Tibial nerve (tissue), 3 donors: ENCODE measurements at regions not wholly inside any gene's neighbourhood (a gene's known extent, or its start where the extent isn't known, plus 50 kb on each side); places are given as distances from the start of the nearest gene placed in this dataset.
"Not testable (repeated sequence)": the region's sequence is repeated elsewhere in the genome, so short reads cannot be mapped to it uniquely, and the experiment has no call there.

Source experiments
- CTCF ChIP-seq, 5 experiments: fragments of 200-600 bp in 3 of 5; fragments of 450-650 bp in 2 of 5; sonication (generic) in 3 of 5; IDR thresholded peaks; one replicate each; pipeline ENCODE4 v1.5.1; 2016 to 2019; ENCODE audit warnings: antibody characterized with exemption in 5 of 5, mild to moderate bottlenecking in 3 of 5, moderate library complexity in 2 of 5
- POLR2A ChIP-seq, 2 donors: fragments of 450-650 bp; IDR thresholded peaks; one replicate each; pipeline ENCODE4 v1.6.1; 2017; ENCODE audit warnings: antibody characterized with exemption in 2 of 2, mild to moderate bottlenecking in 2 of 2, moderate library complexity in 2 of 2

GRCh38 chr14:105950364-105950892 lies 424.0 kb downstream of the TMEM121 start:
- TF ChIP-seq CTCF, POLR2A (IDR thresholded peaks at IDR 0.05): not testable (repeated sequence)
